HG02571 (cell line): ENCODE measurements at regions not wholly inside any gene's neighbourhood (a gene's known extent, or its start where the extent isn't known, plus 50 kb on each side); places are given as distances from the start of the nearest gene placed in this dataset.
"Not testable (repeated sequence)": the region's sequence is repeated elsewhere in the genome, so short reads cannot be mapped to it uniquely, and the experiment has no call there.

Experiments
- ATAC-seq: cut with Tn5 transposase; IDR thresholded peaks from one replicate; pipeline ENCODE4 v1.9.1; 2021; ENCODE audit warnings: mild to moderate bottlenecking, moderate library complexity; ENCODE audit not compliant: unreplicated experiment

DNA sequence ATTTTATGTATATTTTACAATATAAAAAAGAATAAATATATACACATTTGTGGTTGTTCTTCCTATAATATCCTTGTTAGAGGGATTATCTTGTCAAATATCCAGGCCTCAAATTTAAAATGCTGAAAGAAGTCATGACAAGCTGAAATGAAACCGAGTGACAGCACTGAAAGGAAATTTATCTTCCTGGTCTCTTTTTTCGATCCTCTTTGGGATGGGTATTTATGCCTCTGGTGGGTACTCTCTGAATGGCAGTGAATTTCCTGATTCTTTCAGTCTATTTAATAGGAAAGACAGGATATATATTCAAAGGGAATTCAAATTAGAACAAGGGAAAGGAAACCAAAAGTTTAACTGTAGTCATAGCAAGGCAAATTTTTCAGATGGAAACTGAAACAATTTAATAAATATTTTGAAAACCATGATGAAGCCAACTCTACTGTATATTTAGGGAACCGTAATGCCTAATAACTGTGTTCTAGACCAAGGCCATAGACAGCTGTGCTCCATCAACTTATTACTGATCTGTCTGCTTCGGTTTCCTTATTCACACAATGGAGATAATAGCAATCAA, 97.9 kb downstream of the DLEU7 start:
- ATAC-seq = no peak

DNA sequence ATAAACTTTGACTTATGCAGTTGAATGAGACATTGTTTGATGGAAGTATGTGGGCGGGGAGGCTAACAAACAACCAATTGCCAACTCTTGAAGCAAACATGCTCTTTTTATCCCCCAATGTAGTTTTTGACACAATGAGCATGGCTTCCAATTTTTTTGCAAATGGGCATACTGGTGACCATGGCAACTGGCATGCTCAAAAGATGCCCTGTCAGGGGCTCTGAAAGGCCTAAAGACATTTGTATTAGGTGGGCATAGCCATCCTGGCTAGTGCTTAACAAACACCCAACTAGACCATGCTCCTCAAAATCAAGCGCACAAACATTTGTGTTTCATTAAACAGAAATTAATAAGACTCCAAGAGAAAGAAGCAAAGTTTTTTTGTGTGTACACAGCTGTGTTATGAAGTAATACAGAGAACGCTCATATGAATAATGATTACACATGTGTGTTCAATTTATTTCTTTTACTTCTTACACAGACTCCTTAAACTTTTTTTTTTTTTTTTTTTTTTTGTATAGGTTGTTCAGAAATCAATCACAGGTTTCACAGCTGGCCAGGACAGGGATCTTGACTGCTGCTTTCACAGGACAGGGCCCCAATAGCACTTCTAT, 95.6 kb downstream of the DLEU7 start:
- ATAC-seq = no peak

DNA sequence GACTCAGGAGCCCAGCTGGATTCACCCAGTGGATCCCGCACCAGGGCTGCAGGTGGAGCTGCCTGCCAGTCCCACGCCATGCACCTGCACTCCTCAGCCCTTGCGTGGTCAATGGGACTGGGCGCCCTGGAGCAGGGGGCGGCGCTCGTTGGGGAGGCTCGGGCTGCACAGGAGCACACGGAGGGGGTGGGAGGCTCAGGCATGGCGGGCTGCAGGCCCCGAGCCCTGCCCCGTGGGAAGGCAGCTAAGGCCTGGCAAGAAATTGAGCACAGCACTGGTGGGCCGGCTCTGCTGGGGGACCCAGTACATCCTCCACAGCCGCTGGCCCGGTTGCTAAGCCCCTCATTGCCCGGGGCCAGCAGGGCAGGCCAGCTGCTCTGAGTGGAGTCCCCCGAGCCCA, 90.3 kb downstream of the DLEU7 start:
- not testable (repeated sequence) for ATAC-seq

DNA sequence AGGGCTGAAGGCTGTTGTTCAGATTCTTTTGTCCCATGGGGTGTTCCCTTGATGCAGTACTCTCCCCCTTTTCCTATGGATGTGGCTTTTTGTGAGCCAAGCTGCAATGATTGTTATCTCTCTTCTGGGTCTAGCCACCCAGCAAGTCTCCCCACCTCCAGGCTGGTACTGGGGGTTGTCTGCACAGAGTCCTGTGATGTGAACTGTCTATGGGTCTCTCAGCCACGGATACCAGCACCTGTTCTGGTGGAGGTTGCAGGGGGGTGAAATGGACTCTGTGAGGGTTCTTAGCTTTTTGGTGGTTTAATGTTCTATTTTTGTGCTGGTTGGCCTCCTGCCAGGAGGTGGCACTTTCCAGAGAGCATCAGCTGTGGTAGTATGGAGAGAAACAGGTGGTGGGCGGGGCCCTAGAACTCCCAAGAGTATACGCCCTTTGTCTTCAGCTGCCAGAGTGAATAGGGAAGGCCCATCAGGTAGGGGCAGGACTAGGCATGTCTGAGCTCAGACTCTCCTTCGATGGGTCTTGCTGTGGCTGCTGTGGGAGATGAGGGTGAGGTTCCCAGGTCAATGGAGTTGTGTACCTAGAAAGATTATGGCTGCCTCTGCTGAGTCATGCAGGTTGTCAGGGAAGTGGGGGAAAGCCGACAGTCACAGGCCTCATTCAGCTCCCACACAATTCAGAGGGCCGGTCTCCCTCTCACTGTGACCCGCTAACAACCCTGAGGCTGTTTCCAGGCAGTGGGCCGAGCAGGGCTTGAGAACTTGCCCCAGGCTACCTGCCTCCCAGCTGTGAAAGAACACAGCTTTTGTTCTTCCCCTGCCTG, 87.4 kb downstream of the DLEU7 start:
- not testable (repeated sequence) for ATAC-seq

DNA sequence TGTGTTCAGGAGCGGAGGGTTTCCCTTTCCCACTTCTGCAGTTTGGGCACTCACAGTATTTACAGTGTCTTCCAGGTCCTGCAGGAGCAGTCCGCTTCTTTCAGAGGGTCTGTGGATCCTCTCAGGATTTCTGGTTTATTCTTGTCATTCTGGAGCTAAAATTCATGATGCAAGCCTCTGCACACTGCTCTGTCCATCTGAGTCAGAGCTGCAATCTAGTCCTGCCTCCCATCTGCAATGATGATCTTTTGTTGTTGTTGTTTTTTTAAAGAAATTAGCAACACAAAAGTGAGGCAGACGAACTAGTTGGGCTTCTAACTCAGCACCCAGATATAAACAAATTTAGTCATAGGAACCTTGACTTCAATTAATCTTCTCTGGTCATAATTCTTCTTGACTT, 86.5 kb downstream of the DLEU7 start:
- ATAC-seq = no peak

DNA sequence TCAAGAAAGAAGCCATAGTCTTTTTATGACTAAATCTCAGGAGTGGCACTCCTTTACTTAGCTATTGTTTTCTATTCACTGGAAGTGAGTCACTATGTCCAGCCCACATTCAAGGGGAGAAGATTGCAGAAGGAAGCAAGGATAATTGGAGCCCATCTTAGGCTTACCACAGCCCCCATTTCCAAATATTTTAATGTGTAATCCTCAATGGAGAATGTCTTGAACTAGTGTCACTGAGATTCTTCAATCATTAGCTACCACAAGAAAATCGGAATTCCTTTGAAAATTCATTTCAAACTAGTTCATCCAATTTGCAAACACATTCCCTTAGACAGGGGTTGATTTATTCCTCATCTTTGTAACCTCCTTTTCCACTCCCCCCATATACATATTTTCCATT, 84.7 kb downstream of the DLEU7 start:
- ATAC-seq = no peak

DNA sequence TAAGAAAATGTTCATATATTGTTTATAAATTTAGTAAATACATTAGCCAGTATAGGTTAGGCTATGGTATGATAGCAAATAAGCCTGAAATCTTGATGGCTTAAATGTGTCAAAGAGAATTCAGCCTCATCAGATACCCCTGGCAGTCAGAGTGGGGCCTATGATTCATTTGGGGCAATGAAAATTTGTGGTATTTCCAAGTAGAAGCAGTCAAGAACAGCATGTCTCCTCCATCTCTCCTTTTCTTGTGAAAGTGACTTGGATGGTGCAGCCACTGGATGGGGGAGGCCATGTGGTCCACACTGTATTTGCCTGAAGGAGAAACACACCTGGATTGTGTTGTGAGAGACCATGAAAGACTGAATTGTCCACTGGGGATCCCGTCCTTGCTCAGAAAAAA, 82.7 kb downstream of the DLEU7 start:
- ATAC-seq = no peak

DNA sequence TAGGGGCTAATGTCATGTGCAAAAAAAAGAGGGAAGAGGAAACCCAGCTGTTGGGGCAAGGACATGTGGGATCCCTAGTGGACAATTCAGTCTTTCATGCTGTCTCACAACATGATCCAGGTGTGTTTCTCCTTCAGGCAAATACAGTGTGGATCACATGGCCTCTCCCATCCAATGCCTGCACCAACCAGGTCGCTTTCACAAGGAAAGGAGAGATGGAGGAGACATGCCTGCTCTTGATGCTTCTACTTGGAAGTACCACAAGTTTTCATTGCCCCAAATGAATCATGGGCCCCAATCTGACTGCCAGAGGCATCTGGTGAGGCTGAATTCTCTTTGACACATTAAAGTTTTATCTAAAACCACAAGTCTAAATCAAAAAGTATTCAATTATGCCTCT, 82.1 kb downstream of the DLEU7 start:
- ATAC-seq = no peak

DNA sequence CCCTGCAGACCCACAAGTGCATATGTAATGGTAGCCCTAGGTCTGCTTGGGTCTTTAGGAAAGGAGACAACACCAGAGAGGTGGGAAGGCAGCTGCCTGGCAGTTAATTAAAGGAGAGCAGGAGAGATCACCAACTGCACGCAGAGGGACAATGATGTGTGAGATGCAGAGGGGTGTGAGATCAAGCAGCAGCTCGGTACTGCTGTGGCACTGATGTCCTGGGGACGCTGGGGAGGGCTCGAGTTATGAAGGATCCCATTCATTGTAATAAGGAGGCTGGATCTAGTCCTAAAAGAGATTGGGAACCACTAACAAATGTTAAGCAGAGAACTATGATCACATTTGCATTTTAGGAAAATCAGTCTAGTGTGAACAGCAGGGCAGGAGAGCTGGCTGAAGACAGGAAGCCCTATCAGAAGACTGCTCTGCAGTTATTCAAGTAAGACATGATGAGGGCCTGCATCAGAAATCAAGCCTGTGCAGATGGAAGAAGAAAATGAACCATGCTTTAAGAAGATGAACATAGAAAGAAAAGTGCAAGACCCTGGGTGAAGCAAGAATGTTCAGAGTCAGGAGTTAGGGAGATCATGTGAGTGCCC, 80.4 kb downstream of the DLEU7 start:
- ATAC-seq = no peak

DNA sequence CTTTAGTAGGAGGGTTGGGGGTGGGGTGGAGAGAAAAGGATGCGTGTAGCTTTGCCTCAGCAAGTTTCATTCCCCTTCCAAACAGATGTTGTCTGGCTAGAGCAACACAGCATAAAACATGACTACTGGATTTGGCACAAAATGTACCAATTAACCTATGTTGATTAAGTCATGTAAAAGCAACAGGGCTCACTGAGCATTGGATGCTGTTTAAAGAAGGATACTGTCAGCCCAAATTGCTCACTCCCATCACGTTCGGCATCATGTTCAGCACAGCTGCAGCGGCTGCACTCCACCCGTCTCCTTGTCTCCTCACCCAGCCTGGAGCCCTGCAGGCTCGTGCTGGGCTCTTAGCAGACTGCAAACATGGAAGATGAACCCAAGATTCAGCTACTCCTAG, 77.5 kb downstream of the DLEU7 start:
- no peak for ATAC-seq

DNA sequence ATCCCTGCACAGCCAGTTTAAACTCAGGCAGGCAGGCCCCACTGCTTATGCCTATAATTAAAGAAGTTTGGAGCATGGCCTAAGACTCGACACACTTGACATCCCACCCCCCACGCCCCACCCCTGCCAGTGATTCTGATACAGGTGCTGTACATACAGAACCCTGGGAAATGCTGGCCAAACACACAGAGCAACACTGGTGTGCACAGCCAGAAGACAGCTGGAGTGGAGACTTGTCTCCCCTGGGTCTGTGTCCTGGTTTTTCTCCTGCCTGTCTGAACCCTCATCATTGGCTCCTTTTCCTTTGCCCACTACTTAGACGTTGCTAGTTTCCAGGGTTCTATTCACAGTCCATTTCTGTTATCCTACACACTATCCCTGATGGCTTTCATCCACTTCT, 76.8 kb downstream of the DLEU7 start:
- ATAC-seq = no peak

DNA sequence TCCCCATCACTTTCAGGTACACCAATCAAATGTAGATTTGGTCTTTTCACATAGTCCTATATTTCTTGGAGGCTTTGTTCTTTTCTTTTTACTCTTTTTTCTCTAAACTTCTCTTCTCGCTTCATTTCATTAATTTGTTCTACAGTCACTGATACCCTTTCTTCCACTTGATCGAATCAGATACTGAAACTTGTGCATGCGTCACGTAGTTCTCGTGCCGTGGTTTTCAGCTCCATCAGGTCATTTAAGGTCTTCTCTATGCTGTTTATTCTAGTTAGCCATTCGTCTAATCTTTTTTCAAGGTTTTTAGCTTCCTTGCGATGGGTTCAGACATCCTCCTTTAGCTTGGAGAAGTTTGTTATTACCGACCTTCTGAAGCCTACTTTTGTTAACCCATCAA, 70.6 kb downstream of the DLEU7 start:
- ATAC-seq = not testable (repeated sequence)
